C4-2B (cell line): ENCODE measurements at regions not wholly inside any gene's neighbourhood (a gene's known extent, or its start where the extent isn't known, plus 50 kb on each side); places are given as distances from the start of the nearest gene placed in this dataset.

Source experiments
- CTCF ChIP-seq: fragments of 450-650 bp; conservative IDR thresholded peaks from 2 replicates; pipeline ENCODE4 v1.5.1; 2017; ENCODE audit warnings: mild to moderate bottlenecking
- ZFX ChIP-seq: fragments of 450-650 bp; IDR thresholded peaks from 2 replicates; pipeline ENCODE4 v1.6.1; 2017

GRCh38 chr10:78398382-78398781 lies 364.7 kb downstream of the RPS24 start:
- TF ChIP-seq CTCF (no peak), ZFX (no peak)
